ENCODE measurements at regions not wholly inside any gene's neighbourhood (a gene's known extent, or its start where the extent isn't known, plus 50 kb on each side); places are given as distances from the start of the nearest gene placed in this dataset.

GRCh38 chr2:106941372-106941993 lies 55.5 kb upstream of the ST6GAL2 start:
- no peak for DNase-seq (ENCODE audit: low read depth, low spot score)

- DNase-seq (ENCODE audit: low read depth, low spot score) = no peak
Observed at GRCh38 chr2:106943468-106944200, 57.7 kb upstream of the ST6GAL2 start.

- DNase-seq (ENCODE audit: low read depth, low spot score) = peak; percentile 35
Observed at GRCh38 chr2:106944215-106944614, 58.2 kb upstream of the ST6GAL2 start.

- no peak for DNase-seq (ENCODE audit: low read depth, low spot score)
Observed at GRCh38 chr2:106948540-106948939, 62.6 kb upstream of the ST6GAL2 start.

- DNase-seq (ENCODE audit: low read depth, low spot score) = no peak
Observed at GRCh38 chr2:106953236-106953635, 67.3 kb upstream of the ST6GAL2 start.

DNA sequence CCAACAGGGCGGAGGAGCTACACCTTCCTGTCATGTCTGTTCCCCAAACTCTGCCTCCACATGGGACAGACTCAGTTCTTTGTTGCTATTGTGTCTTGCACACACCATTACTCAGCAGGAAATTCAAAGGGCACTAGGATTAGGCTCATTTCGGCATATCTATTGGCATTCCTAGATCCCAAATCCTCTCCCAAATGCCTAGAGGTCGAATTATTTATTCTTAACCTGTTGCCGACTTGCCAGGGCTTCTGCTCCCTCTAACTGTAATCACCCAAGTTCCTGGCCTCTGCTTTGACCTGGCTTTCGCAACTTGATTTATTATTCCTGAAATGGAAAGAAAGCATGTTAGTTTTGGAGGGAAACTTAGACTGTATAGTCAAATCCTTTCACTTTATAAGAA lies 67.8 kb upstream of the ST6GAL2 start:
- DNase-seq (ENCODE audit: low read depth, low spot score) = no peak

GRCh38 chr2:106954304-106954703 lies 68.3 kb upstream of the ST6GAL2 start:
- no peak for DNase-seq (ENCODE audit: low read depth, low spot score)

DNA sequence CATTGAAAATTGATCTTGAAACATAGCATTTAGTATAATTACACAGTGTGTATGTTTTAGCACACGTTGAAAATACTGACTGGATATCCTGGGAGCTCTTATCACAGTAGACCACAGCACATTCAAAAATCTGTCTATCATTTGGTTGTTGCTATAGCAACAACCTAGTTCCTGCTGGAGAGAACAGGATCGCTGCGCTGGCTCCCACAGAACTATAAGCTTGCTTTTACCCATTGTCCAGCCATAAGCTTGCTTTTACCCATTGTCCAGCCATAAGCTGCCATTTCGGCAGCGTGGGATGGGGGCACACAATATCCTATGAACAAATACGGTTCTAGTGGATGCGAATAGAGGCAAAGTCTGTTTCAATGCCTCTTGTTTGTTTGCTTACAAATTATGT lies 70.4 kb upstream of the ST6GAL2 start:
- no peak for DNase-seq (ENCODE audit: low read depth, low spot score)

DNA sequence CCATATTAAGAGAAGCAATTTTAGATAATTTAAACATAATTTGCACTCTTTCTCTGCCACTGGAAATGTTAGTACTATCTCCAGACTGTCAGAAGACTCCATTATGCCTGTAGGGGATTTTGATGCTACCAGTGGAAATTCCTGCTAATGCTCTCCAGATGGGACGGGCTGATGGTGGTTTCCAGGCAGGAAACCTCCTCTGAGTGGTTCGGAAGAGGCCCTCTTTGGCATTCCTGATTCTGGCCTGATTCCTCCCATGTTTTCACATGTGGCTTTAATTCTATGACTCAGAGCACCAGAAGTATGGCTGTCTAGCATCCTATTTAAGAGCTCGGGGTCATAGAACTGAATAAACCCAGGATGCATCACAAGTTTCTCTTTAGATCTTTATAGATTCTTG lies 70.9 kb upstream of the ST6GAL2 start:
- peak; percentile 94 for DNase-seq (ENCODE audit: low read depth, low spot score)

DNA sequence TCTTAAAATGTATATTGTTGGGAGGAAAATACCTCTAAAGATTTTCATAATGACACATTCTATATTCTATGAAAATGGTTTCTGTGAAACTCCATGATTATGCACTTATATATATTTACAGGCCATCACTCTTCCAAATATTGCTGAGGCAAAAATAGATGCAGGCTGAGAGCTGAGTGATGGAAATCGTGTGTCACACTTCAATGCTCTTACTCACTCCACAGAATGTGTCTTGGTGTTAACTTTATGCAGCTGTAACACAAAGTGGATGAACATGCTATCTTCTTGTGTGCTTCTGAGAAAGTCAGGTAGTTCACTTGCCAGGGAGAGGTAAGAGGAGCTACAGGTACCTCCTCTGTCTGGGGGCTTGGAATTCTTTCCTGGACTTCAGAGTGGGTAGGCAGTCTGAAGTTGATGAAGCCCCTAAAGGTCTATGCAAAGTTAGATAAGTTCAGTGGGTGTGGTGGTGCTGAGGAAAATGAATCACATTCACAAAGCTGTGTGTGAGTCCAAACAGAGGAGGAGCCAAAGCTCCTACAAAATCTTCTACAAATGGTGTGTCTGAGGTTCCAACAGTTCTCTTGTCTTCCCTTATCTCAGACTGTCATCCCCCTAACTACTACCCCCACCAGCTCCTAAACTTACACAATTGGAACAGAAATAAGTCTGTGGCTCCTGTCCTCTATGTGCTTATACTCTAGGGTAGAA lies 74.2 kb upstream of the ST6GAL2 start:
- no peak for DNase-seq (ENCODE audit: low read depth, low spot score)

DNA sequence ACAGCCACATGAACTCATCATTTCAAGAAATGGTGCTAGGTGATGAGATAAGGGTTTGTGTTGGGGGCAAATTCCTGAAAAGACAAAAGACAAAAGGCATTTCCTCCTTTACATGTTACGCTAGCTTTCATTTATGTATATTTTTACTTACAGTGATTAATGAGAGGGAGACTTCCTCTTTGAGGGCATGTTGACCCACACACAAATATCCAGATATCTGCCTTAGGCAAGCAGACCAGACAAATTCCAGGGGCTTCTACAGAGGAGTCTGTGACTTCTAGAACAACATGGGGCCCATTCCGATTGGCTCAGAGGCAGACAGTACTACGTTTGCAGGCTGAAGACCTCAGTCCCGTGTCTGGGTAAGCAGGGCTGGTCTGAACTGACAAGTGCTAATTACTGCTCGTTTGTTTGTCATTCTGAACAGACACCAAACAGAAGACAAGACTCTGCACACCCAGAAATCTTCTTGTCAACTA lies 74.8 kb upstream of the ST6GAL2 start:
- no peak for DNase-seq (ENCODE audit: low read depth, low spot score)

GRCh38 chr2:106961328-106961727 lies 75.4 kb upstream of the ST6GAL2 start:
- DNase-seq (ENCODE audit: low read depth, low spot score) = no peak

GRCh38 chr2:106963156-106963555 lies 77.2 kb upstream of the ST6GAL2 start:
- DNase-seq (ENCODE audit: low read depth, low spot score) = no peak

- no peak for DNase-seq (ENCODE audit: low read depth, low spot score)
Observed at GRCh38 chr2:106963893-106964292, 77.9 kb upstream of the ST6GAL2 start.

GRCh38 chr2:106965611-106966010 lies 79.6 kb upstream of the ST6GAL2 start:
- DNase-seq (ENCODE audit: low read depth, low spot score) = no peak

- DNase-seq (ENCODE audit: low read depth, low spot score) = no peak
Observed at GRCh38 chr2:106969777-106970176, 83.8 kb upstream of the ST6GAL2 start.

DNA sequence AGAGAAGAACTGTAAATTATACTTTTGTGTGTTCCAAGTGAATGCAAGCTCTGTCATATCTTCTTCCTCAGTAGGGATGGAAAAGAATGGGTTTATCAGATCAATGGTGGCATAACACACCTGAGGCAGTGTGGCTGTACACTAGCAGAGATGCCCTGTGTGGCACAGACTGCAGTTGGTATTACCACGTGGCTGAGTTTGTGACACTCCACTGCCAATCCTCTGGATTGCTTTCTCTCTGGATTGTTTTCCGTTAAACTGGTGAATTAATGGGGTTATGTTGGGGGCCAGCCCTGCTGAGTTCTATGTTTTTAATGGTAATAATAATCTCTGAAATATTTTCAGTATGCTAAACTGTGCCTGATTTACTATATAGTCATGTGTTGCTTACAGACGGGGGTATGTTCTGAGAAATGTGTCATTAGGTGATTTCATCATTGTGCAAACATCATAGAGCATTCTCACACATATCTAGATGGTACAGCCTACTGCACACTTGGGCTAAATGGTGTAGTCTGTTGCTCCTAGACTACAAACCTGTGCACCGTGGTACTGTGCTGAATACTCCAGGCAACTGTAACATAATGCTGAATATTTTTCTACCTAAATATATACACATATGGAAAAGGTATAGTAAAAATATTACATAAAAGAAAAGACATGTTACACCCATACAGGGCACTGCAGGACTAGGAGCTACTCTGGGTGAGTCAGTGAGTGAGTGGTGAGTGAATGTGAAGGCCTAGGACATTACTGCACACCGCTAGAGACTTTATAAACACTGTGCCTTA lies 84.7 kb upstream of the ST6GAL2 start:
- peak; percentile 29 for DNase-seq (ENCODE audit: low read depth, low spot score)

GRCh38 chr2:106972782-106973181 lies 86.8 kb upstream of the ST6GAL2 start:
- DNase-seq (ENCODE audit: low read depth, low spot score) = no peak

DNA sequence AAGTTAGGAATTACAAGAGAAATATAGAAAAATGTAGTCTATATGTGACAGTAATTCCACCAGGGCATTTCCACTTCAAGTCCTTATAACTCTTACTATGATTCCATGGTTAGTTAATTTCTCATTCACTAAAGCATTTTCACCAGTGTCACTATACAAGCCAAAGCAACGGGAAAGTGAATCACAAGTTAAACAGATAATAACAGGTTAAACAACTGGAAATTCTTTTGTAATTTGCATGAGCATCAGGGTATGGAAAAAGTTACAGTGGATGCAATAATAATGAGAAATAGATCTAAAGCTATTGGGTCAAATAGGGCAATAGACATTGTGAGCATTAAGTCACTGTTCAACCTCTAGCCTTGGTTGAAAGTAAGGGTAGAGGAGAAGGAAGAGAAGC lies 88.9 kb upstream of the ST6GAL2 start:
- DNase-seq (ENCODE audit: low read depth, low spot score) = no peak

DNA sequence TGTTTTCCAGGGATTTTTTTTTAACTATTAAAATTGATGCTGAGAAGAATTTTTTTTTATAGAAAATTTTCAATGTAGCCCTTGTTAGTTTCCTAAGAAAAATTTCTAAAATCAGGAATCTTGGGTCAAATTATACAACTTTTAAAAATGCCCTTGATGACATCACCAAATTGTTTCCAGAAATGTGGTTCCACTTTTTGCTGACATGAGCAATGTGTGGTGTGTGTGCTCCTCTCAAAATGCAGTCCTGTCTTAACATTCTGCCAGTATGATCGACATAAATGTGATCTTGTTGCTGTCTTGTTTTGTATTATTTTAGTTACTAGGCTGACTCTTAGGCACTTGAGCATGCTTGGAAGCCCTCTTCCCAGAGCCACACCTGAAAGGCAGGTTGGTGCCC lies 89.7 kb upstream of the ST6GAL2 start:
- no peak for DNase-seq (ENCODE audit: low read depth, low spot score)

DNA sequence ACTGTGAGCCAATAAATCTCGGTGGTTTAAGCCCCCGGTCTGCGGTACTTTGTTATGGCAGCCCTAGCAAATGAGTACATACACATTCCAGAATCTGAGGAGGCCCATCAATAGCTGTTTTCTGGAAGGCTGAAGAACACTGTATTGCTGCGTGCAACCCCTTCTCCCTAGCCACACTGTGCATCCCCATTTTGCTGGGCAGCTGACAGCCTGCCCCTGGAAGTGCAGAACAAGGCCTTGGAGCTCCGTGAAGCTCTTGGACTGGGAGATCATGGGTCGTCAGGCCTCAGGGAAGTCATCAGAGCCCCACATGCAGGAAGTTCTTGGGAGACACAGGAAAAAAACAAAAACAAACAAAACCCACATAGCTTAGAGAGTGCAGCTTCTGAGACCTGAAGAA lies 90.6 kb upstream of the ST6GAL2 start:
- DNase-seq (ENCODE audit: low read depth, low spot score) = no peak

GRCh38 chr2:106977717-106978116 lies 91.8 kb upstream of the ST6GAL2 start:
- peak; percentile 50 for DNase-seq (ENCODE audit: low read depth, low spot score)
